ENCODE measurements at regions not wholly inside any gene's neighbourhood (a gene's known extent, or its start where the extent isn't known, plus 50 kb on each side); places are given as distances from the start of the nearest gene placed in this dataset.
"Not testable (repeated sequence)": the region's sequence is repeated elsewhere in the genome, so short reads cannot be mapped to it uniquely, and the experiment has no call there.

DNA sequence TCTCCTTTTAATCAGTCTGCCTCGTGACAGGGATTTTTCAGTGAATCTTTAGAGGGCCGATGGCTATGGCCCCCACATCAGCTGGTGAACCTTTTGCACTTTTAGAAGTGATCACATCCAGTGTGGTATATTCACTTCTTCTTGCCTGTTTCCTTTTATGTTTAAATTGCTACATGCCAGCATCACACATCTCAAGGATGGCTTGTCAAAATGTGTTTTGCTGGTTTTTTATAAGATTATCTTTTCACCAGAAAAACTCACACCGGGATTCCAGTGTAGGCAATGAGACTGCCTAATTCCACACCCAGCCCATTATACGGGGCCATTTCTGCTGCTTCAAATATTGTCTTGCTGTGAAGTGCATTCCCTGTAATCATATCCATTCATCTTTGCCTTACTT is 1151.7 kb upstream of the ADGRL4 start:
- Histone ChIP-seq H3K9me3 (no peaks in the 10 kb centered on the region), H3K27me3 (no peaks in the 10 kb centered on the region), H3K27ac (no peak overlapping the region), H3K36me3 (no peaks in the 10 kb centered on the region), H3K4me1 (no peaks in the 10 kb centered on the region), H3K4me3 (no peak overlapping the region)
- TF ChIP-seq POLR2A (IDR thresholded peaks at IDR 0.05), result no peak
- TF ChIP-seq, protein P1, sequence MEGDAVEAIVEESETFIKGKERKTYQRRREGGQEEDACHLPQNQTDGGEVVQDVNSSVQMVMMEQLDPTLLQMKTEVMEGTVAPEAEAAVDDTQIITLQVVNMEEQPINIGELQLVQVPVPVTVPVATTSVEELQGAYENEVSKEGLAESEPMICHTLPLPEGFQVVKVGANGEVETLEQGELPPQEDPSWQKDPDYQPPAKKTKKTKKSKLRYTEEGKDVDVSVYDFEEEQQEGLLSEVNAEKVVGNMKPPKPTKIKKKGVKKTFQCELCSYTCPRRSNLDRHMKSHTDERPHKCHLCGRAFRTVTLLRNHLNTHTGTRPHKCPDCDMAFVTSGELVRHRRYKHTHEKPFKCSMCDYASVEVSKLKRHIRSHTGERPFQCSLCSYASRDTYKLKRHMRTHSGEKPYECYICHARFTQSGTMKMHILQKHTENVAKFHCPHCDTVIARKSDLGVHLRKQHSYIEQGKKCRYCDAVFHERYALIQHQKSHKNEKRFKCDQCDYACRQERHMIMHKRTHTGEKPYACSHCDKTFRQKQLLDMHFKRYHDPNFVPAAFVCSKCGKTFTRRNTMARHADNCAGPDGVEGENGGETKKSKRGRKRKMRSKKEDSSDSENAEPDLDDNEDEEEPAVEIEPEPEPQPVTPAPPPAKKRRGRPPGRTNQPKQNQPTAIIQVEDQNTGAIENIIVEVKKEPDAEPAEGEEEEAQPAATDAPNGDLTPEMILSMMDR (IDR thresholded peaks at IDR 0.05), result no peak
- no peak for TF ChIP-seq POLR2AphosphoS5 (IDR thresholded peaks at IDR 0.05)
- intact Hi-C loops (cut with DNase I; ENCODE audit: low total_unique reads), result no loop called here
- no peak for DNase-seq (ENCODE audit: low spot score in 2 of 2)

DNA sequence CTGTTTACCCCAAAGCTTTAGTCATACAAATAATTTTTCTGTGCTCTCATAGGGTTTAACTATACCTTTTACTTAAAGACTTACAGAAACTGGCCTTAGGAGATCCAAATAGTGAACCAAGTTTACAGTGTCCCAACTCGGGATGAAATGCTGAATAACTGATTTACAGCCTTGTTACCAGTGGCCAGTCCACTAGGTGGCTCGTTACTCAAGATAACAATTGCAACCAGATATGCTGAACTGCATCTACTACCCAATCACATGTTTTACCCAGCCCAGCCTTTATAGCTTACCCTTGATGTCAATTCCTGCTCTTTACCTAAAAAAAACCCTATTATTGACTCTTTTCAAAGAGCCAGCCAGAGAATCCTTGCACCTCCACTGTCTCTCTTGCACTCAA is 1148.8 kb upstream of the ADGRL4 start:
- intact Hi-C loops (cut with DNase I; ENCODE audit: low total_unique reads), result no loop called here
- DNase-seq (ENCODE audit: low spot score in 2 of 2), result no peak
- Histone ChIP-seq H3K4me1 (no peaks in the 10 kb centered on the region), H3K27me3 (no peaks in the 10 kb centered on the region), H3K9me3 (peaks cover 0 to 7% of the 10 kb centered on the region in 2 donors), H3K4me3 (no peak overlapping the region), H3K36me3 (no peaks in the 10 kb centered on the region), H3K27ac (no peak overlapping the region)
- TF ChIP-seq, protein P1 (IDR thresholded peaks at IDR 0.05), result no peak
- no peak for TF ChIP-seq POLR2A (IDR thresholded peaks at IDR 0.05)
- no peak for TF ChIP-seq POLR2AphosphoS5 (IDR thresholded peaks at IDR 0.05)

DNA sequence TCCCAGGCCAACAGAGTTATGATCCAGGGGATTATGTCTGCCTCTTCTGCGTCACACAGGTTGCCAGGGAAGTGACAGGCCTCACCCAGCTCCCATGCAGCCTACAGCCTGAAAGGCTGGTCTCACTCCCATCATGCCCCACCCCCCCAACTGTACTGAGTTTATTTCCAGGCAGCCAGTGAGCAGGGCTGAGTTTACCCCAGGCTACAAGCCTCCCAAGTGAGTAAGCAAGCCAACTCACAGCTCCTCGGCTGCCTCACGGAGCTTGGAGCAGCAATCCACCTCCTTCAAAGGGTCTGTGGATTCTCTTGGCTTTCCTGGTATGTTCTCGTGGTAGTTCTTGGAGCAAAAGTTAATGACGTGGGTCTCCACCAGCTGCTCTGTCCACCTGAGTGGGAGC is 1147.6 kb upstream of the ADGRL4 start:
- Histone ChIP-seq H3K4me1 (no peaks in the 10 kb centered on the region), H3K36me3 (no peaks in the 10 kb centered on the region), H3K27me3 (no peaks in the 10 kb centered on the region), H3K27ac (no peak overlapping the region), H3K9me3 (peaks cover 0 to 7% of the 10 kb centered on the region in 2 donors), H3K4me3 (no peak overlapping the region)
- intact Hi-C loops (cut with DNase I; ENCODE audit: low total_unique reads), result no loop called here
- TF ChIP-seq, protein P1 (IDR thresholded peaks at IDR 0.05), result no peak
- TF ChIP-seq POLR2A (IDR thresholded peaks at IDR 0.05) (no peak), POLR2AphosphoS5 (IDR thresholded peaks at IDR 0.05) (no peak)
- DNase-seq (ENCODE audit: low spot score in 2 of 2), result no peak

DNA sequence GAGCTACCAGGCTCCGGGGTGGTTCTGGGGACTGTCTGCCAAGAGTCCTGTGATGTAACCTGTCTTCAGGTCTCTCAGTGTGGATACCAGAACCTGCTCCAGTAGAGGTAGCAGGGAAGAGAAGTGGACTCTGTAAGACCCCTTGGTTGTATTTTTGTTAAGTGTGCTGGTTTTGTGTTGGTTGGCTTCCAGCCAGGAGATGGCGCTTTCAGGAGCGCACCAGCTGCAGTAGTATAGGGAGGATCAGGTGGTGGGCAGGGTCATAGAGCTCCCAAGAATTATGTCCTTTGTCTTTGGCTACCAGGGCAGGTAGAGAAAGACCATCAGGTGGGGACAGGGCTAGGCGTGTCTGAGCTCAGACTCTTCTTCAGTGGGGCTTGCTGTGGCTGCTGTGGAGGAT is 1147.2 kb upstream of the ADGRL4 start:
- TF ChIP-seq, protein P1 (IDR thresholded peaks at IDR 0.05), result no peak
- no peak for TF ChIP-seq POLR2AphosphoS5 (IDR thresholded peaks at IDR 0.05)
- no peak for TF ChIP-seq POLR2A (IDR thresholded peaks at IDR 0.05)
- H3K9me3 ChIP-seq, result peaks cover 0 to 7% of the 10 kb centered on the region in 2 donors
- H3K4me1 ChIP-seq, result no peaks in the 10 kb centered on the region
- no peak overlapping the region for H3K27ac ChIP-seq
- no peak overlapping the region for H3K4me3 ChIP-seq
- intact Hi-C loops (cut with DNase I; ENCODE audit: low total_unique reads), result no loop called here
- no peaks in the 10 kb centered on the region for H3K36me3 ChIP-seq
- no peak for DNase-seq (ENCODE audit: low spot score in 2 of 2)
- no peaks in the 10 kb centered on the region for H3K27me3 ChIP-seq

DNA sequence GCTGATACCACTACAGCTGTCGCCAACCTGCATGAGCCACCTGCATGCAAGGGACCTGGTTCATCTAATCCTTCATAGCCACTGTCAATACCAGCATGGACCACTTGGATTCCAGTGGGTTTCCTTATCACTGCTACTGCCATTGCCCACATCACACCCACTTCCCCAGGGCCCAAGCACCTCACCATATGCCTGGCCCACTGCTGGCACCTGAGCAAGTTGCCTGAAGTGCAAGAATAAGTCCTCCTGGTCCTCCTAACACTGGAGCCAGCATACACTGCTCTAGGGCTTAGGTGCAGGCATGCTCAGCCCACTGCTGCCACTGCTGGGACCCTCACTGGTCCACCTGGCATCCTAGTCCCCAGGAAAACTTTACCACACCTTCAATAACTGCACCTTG is 1136.8 kb upstream of the ADGRL4 start:
- Histone ChIP-seq H3K27me3 (no peaks in the 10 kb centered on the region), H3K27ac (no peak overlapping the region), H3K4me1 (no peaks in the 10 kb centered on the region), H3K9me3 (peaks cover 8 to 33% of the 10 kb centered on the region in 2 donors), H3K36me3 (no peaks in the 10 kb centered on the region), H3K4me3 (no peak overlapping the region)
- no peak for DNase-seq (ENCODE audit: low spot score in 2 of 2)
- TF ChIP-seq POLR2A (IDR thresholded peaks at IDR 0.05) (no peak), POLR2AphosphoS5 (IDR thresholded peaks at IDR 0.05) (no peak)
- TF ChIP-seq, protein P1 (IDR thresholded peaks at IDR 0.05), result no peak
- intact Hi-C loops (cut with DNase I; ENCODE audit: low total_unique reads), result no loop called here

DNA sequence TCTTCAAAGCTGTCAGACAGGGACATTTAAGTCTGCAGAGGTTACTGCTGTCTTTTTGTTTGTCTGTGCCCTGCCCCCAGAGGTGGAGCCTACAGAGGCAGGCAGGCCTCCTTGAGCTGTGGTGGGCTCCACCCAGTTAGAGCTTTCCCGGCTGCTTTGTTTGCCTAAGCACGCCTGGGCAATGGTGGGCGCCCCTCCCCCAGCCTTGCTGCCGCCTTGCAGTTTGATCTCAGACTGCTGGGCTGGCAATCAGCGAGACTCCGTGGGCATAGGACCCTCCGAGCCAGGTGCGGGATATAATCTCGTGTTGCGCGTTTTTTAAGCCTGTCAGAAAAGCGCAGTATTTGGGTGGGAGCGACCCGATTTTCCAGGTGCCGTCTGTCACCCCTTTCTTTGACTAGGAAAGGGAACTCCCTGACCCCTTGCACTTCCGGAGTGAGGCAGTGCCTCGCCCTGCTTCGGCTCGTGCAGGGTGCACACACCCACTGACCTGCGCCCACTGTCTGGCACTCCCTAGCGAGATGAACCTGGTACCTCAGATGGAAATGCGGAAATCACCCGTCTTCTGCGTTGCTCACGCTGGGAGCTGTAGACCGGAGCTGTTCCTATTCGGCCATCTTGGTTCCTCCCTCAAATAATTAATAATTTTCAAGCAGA is 1131.5 kb upstream of the ADGRL4 start:
- H3K27ac ChIP-seq; intact Hi-C loops (cut with DNase I; ENCODE audit: low total_unique reads); H3K4me3 ChIP-seq; H3K9me3 ChIP-seq; H3K4me1 ChIP-seq; DNase-seq (ENCODE audit: low spot score in 2 of 2); H3K36me3 ChIP-seq; H3K27me3 ChIP-seq: not testable (repeated sequence)

Measured in breast epithelium (tissue), 4 donors.